ENCODE measurements at regions not wholly inside any gene's neighbourhood (a gene's known extent, or its start where the extent isn't known, plus 50 kb on each side); places are given as distances from the start of the nearest gene placed in this dataset.

GRCh38 chr21:21751286-21751685, 753.1 kb downstream of the NCAM2 start:
- no peak overlapping the region for H3K27ac Mint-ChIP-seq
- no peak overlapping the region for H3K4me3 Mint-ChIP-seq
- no peak for DNase-seq
- H3K27me3 Mint-ChIP-seq = no peaks in the 10 kb centered on the region
- H3K36me3 Mint-ChIP-seq (ENCODE audit: low read depth) = no peaks in the 10 kb centered on the region
- intact Hi-C loops (cut with micrococcal nuclease) = no loop called here
- no peaks in the 10 kb centered on the region for H3K4me1 Mint-ChIP-seq
- no peaks in the 10 kb centered on the region for H3K9me3 Mint-ChIP-seq

- intact Hi-C loops (cut with micrococcal nuclease) = no loop called here
- peaks cover 5% of the 10 kb centered on the region for H3K9me3 Mint-ChIP-seq
- no peaks in the 10 kb centered on the region for H3K4me1 Mint-ChIP-seq
- DNase-seq = no peak
- no peaks in the 10 kb centered on the region for H3K27me3 Mint-ChIP-seq
- H3K4me3 Mint-ChIP-seq = no peak overlapping the region
- H3K36me3 Mint-ChIP-seq (ENCODE audit: low read depth) = no peaks in the 10 kb centered on the region
- H3K27ac Mint-ChIP-seq = no peak overlapping the region
Measured at GRCh38 chr21:21762855-21763254, 764.6 kb downstream of the NCAM2 start.

- intact Hi-C loops (cut with micrococcal nuclease) = no loop called here
- no peaks in the 10 kb centered on the region for H3K36me3 Mint-ChIP-seq (ENCODE audit: low read depth)
- no peak overlapping the region for H3K27ac Mint-ChIP-seq
- no peak overlapping the region for H3K4me3 Mint-ChIP-seq
- peaks cover 5% of the 10 kb centered on the region for H3K9me3 Mint-ChIP-seq
- no peaks in the 10 kb centered on the region for H3K27me3 Mint-ChIP-seq
- no peak for DNase-seq
- no peaks in the 10 kb centered on the region for H3K4me1 Mint-ChIP-seq
Measured at GRCh38 chr21:21764281-21764680, 766.1 kb downstream of the NCAM2 start.

GRCh38 chr21:21767276-21767675, 769.1 kb downstream of the NCAM2 start:
- H3K4me1 Mint-ChIP-seq = no peaks in the 10 kb centered on the region
- no peak overlapping the region for H3K4me3 Mint-ChIP-seq
- H3K27ac Mint-ChIP-seq = no peak overlapping the region
- H3K9me3 Mint-ChIP-seq = peaks cover 5% of the 10 kb centered on the region
- H3K36me3 Mint-ChIP-seq (ENCODE audit: low read depth) = no peaks in the 10 kb centered on the region
- no peak for DNase-seq
- intact Hi-C loops (cut with micrococcal nuclease) = no loop called here
- no peaks in the 10 kb centered on the region for H3K27me3 Mint-ChIP-seq

DNA sequence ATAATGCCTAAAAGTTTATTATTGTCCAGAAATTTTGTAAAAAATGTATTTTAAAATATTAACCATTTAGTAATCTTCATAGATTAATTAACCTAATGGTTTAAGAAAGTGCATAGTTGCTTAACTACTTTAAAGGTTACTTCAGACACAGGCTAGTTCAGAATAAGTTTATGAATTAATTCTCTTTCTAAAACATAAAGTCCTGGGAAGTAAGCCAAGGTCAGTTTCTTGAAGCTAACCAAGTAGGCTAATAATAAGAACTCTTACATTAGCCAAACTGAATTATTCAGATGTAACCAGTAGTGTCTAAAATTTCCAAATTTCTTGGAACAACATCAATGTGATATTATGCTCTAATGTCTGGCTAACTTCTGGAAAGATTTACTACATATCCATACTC, 790.4 kb downstream of the NCAM2 start:
- DNase-seq = no peak
- H3K4me3 Mint-ChIP-seq = no peak overlapping the region
- H3K9me3 Mint-ChIP-seq = no peaks in the 10 kb centered on the region
- no peak overlapping the region for H3K27ac Mint-ChIP-seq
- intact Hi-C loops (cut with micrococcal nuclease) = no loop called here
- H3K36me3 Mint-ChIP-seq (ENCODE audit: low read depth) = no peaks in the 10 kb centered on the region
- H3K27me3 Mint-ChIP-seq = no peaks in the 10 kb centered on the region
- H3K4me1 Mint-ChIP-seq = no peaks in the 10 kb centered on the region

GRCh38 chr21:21801921-21802320, 803.7 kb downstream of the NCAM2 start:
- Mint-ChIP-seq H3K9me3 (peaks cover 10% of the 10 kb centered on the region), H3K36me3 (ENCODE audit: low read depth) (no peaks in the 10 kb centered on the region), H3K27ac (no peak overlapping the region), H3K4me3 (no peak overlapping the region), H3K4me1 (no peaks in the 10 kb centered on the region), H3K27me3 (no peaks in the 10 kb centered on the region)
- no peak for DNase-seq
- intact Hi-C loops (cut with micrococcal nuclease) = no loop called here

DNA sequence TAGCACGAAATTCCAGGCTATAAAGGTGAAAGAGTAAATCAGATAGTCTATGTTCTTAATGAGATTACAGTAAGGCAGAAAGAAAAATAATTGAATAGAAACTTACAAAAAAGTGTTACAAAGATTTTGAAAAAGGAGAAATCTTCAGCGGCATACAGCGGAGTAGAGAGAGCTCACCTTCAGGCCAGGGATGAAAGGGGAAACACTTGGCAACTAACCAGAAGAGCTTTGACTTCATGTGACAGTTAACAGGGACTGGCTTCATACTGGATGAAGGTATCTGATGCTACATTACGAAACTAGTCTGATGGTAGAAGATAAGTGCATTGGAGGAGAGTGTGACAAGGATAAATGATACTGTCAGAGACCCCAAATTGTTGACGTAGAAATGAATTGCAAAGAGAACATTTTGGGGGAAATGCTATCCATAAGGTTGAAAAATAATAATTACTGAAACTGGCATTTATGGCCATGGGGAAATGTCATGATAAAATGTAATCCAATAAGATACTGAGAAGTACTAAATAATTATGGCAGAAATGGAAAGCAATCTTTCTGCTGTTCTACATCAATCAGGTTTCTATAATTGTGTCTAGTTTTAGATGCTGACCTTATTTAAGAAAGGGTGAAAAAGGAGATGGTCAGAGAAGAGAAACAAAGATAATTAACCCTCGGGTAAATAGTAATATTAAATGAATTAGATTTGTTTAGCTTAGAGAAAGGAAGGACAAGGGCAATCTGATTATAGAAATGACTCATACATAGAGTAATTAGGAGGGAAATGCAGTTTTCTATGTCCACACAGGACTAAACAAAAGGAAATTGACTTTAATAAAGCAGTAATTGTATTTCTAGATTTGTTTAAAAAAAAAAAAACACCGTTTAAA, 808.7 kb downstream of the NCAM2 start:
- Mint-ChIP-seq H3K36me3 (ENCODE audit: low read depth) (no peaks in the 10 kb centered on the region), H3K4me1 (no peaks in the 10 kb centered on the region), H3K27me3 (no peaks in the 10 kb centered on the region), H3K9me3 (peaks cover 11% of the 10 kb centered on the region), H3K27ac (no peak overlapping the region), H3K4me3 (no peak overlapping the region)
- intact Hi-C loops (cut with micrococcal nuclease) = no loop called here
- DNase-seq = no peak

DNA sequence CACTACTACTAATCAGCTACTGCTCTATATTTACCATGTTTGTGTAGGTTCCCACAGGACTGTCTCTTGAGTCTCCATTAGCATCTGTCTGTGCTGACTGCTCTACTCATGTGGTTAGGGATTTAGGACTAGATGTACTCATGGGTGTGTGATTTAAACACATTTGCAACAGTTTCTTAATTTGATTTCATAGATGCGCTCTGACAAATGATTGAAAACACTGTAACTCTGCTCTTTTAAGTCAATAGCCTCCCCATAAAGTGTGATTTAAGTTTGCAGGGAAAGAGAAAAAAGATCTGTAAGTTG, 809.3 kb downstream of the NCAM2 start:
- no peak for DNase-seq
- intact Hi-C loops (cut with micrococcal nuclease) = no loop called here
- H3K27ac Mint-ChIP-seq = no peak overlapping the region
- no peaks in the 10 kb centered on the region for H3K4me1 Mint-ChIP-seq
- peaks cover 11% of the 10 kb centered on the region for H3K9me3 Mint-ChIP-seq
- no peak overlapping the region for H3K4me3 Mint-ChIP-seq
- no peaks in the 10 kb centered on the region for H3K27me3 Mint-ChIP-seq
- H3K36me3 Mint-ChIP-seq (ENCODE audit: low read depth) = no peaks in the 10 kb centered on the region

- Mint-ChIP-seq H3K27me3 (no peaks in the 10 kb centered on the region), H3K9me3 (no peaks in the 10 kb centered on the region), H3K36me3 (ENCODE audit: low read depth) (no peaks in the 10 kb centered on the region), H3K27ac (no peak overlapping the region), H3K4me1 (no peaks in the 10 kb centered on the region), H3K4me3 (no peak overlapping the region)
- DNase-seq = no peak
- intact Hi-C loops (cut with micrococcal nuclease) = no loop called here
Measured at GRCh38 chr21:21813289-21813688, 815.1 kb downstream of the NCAM2 start.

DNA sequence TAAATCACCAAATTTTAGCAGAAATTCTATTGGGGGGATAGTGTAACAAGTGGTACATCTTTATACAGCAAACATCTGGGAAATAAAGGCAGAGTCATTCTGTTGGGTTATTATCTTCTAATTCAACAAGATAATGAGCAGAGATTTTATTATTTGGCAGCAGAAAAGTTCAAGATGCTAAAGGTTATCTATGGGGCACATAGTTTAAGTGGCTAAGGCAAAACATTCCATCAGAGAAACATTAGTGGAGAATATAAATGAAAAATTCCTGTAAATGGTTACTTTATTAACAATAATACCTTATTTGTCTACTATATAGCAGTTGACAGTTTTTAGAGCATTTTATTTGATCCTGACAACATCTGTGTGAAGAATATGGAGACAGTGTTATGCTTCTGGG, 815.7 kb downstream of the NCAM2 start:
- H3K9me3 Mint-ChIP-seq = no peaks in the 10 kb centered on the region
- H3K4me1 Mint-ChIP-seq = no peaks in the 10 kb centered on the region
- H3K27ac Mint-ChIP-seq = no peak overlapping the region
- intact Hi-C loops (cut with micrococcal nuclease) = no loop called here
- H3K4me3 Mint-ChIP-seq = no peak overlapping the region
- no peak for DNase-seq
- no peaks in the 10 kb centered on the region for H3K27me3 Mint-ChIP-seq
- H3K36me3 Mint-ChIP-seq (ENCODE audit: low read depth) = no peaks in the 10 kb centered on the region

GRCh38 chr21:21816778-21817177, 818.6 kb downstream of the NCAM2 start:
- H3K36me3 Mint-ChIP-seq (ENCODE audit: low read depth) = no peaks in the 10 kb centered on the region
- no peaks in the 10 kb centered on the region for H3K4me1 Mint-ChIP-seq
- intact Hi-C loops (cut with micrococcal nuclease) = no loop called here
- peaks cover 4% of the 10 kb centered on the region for H3K9me3 Mint-ChIP-seq
- no peak for DNase-seq
- no peaks in the 10 kb centered on the region for H3K27me3 Mint-ChIP-seq
- no peak overlapping the region for H3K27ac Mint-ChIP-seq
- H3K4me3 Mint-ChIP-seq = no peak overlapping the region

DNA sequence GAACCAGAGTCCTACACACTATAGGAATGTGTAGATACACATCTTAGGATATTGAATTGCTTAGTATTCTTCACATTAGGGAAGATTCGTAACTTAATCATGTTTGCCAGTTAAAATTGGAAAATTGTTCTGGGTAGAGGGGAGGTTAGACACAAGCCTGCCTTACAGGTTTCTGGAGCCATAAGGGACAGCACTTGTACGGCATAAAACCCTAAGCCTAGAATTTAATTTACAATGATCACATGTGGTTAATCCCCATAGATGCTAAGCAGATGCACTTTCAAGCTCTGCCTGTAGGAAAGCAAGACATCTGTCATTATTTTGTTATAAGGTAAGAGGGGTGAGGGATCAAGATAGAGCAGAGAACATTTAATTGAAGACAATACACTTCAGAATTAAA, 820.7 kb downstream of the NCAM2 start:
- H3K9me3 Mint-ChIP-seq = peaks cover 4% of the 10 kb centered on the region
- H3K4me3 Mint-ChIP-seq = no peak overlapping the region

DNA sequence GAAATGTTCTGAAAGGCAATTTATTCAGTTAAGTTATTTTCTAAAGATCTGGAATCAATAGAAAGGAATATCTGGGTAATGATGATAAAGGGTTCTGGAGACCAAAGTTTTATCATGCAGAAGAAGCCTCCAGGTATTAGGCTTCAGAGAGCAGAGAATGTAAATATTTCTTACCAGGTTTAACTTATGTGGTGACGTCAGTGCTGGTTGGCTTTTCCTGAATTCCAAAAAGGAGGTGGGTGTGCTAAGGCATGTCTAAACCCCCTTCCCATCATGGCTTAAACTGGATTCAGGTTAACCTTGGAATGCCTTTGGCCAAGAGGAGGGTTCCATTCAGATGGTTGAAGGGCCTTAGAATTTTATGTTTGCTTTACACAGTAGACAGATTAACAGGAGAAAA, 829.9 kb downstream of the NCAM2 start:
- Mint-ChIP-seq H3K27ac (no peak overlapping the region), H3K27me3 (no peaks in the 10 kb centered on the region), H3K4me3 (no peak overlapping the region), H3K36me3 (ENCODE audit: low read depth) (no peaks in the 10 kb centered on the region), H3K9me3 (no peaks in the 10 kb centered on the region), H3K4me1 (no peaks in the 10 kb centered on the region)
- no peak for DNase-seq
- intact Hi-C loops (cut with micrococcal nuclease) = no loop called here

More for the DNA sequence above, 820.7 kb downstream of the NCAM2 start:
- Mint-ChIP-seq H3K36me3 (ENCODE audit: low read depth) (no peaks in the 10 kb centered on the region), H3K27me3 (no peaks in the 10 kb centered on the region), H3K27ac (no peak overlapping the region), H3K4me1 (no peaks in the 10 kb centered on the region)
- no peak for DNase-seq
- intact Hi-C loops (cut with micrococcal nuclease) = no loop called here

DNA sequence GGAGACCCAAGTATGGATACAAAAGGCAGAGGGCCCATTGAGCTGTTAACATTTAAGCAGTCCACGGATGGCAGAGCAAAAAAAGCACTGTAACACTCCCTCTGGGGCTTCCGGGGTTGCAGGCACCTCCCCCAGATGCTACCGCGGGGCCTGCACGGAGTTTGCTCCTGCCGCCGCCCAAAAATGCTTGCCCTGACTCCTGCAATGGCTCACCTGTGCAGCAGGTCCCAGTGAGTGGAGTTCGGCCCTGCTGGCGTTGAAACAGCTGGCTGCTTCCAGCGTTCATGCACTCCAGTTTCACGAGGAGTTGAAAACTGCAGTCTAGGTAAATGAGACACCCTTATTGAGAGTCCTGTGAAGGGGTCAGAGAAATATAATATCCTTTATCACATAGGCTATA, 832.8 kb downstream of the NCAM2 start:
- Mint-ChIP-seq H3K4me1 (no peaks in the 10 kb centered on the region), H3K4me3 (no peak overlapping the region), H3K27me3 (no peaks in the 10 kb centered on the region), H3K36me3 (ENCODE audit: low read depth) (no peaks in the 10 kb centered on the region), H3K9me3 (no peaks in the 10 kb centered on the region), H3K27ac (no peak overlapping the region)
- intact Hi-C loops (cut with micrococcal nuclease) = no loop called here
- no peak for DNase-seq

GRCh38 chr21:21845901-21846300, 847.7 kb downstream of the NCAM2 start:
- Mint-ChIP-seq H3K4me3 (no peak overlapping the region), H3K27me3 (no peaks in the 10 kb centered on the region), H3K27ac (no peak overlapping the region), H3K4me1 (no peaks in the 10 kb centered on the region), H3K9me3 (peaks cover 10% of the 10 kb centered on the region), H3K36me3 (ENCODE audit: low read depth) (no peaks in the 10 kb centered on the region)
- intact Hi-C loops (cut with micrococcal nuclease) = no loop called here
- DNase-seq = no peak
